ENCODE measurements at regions not wholly inside any gene's neighbourhood (a gene's known extent, or its start where the extent isn't known, plus 50 kb on each side); places are given as distances from the start of the nearest gene placed in this dataset.
A peak's percentile ranks its signal among the peaks of the same experiment; 100 is the strongest.

DNA sequence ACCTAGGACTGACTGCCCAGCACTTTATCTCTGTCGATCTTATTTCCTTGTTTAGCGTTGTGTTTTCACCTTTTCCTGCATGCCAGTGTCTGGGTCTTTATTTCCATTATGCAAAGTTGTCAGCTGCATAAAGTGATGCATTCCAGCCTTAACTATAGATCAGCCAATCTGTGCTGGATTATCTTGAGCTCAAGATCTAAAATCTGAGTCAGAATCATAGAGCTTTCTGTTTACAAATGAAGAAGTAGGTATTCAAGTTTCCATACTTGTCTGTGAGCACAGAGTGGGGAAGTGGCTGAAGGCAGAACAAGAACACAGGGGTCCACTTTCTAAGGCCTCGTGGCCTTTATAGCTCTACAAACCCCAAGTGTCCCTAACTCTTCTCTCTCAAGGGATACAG, 82.4 kb upstream of the PLCL2 start:
- DNase-seq (ENCODE audit: extremely low read depth, low read depth) = no peak
- H3K4me3 ChIP-seq (replicated peaks; ENCODE audit: low read depth, low read length) = no peak overlapping the region
- TF ChIP-seq, protein P1, sequence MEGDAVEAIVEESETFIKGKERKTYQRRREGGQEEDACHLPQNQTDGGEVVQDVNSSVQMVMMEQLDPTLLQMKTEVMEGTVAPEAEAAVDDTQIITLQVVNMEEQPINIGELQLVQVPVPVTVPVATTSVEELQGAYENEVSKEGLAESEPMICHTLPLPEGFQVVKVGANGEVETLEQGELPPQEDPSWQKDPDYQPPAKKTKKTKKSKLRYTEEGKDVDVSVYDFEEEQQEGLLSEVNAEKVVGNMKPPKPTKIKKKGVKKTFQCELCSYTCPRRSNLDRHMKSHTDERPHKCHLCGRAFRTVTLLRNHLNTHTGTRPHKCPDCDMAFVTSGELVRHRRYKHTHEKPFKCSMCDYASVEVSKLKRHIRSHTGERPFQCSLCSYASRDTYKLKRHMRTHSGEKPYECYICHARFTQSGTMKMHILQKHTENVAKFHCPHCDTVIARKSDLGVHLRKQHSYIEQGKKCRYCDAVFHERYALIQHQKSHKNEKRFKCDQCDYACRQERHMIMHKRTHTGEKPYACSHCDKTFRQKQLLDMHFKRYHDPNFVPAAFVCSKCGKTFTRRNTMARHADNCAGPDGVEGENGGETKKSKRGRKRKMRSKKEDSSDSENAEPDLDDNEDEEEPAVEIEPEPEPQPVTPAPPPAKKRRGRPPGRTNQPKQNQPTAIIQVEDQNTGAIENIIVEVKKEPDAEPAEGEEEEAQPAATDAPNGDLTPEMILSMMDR (IDR thresholded peaks at IDR 0.05; ENCODE audit: low read depth, low read length, missing control alignments) = no peak

DNA sequence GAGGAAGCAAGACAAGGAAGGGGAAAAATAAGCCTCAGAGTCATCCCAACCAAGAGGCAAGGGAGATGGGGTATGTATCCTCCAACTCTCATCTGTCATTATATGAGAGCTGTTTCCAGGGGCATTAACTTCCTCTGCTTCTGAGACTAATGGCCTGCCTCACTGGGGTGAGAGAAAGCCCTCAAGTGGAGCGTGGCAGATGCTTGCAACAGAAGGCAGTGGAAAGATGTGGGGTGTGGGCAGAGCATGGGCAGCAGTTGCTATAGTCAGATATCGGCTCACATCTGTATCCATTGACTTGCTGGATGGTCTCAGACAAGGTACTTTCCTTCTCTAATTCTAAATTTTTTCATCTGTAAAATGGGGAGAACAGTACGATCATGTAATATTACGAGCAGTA, 81.7 kb upstream of the PLCL2 start:
- no peak overlapping the region for H3K4me3 ChIP-seq (replicated peaks; ENCODE audit: low read depth, low read length)
- DNase-seq (ENCODE audit: extremely low read depth, low read depth) = no peak
- TF ChIP-seq, protein P1 (IDR thresholded peaks at IDR 0.05; ENCODE audit: low read depth, low read length, missing control alignments) = no peak

DNA sequence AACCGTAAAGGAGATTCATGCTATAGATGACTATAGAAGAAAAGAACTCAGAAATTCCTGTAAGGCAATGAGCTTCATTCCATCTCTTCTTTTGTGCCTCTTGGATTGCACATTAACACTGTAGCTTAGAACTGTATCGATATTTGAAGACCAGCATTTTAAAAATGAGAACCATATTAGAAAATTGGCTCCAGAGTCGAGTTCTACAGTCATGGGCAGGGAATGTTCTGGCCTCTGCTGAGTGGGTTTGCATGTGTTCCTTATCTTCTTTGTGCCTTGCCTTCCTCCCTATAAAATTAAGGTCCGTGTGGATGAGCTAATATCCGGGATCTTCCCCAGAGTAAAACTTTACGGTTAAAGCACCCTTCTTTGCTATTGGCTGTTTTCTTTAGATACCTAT, 77.4 kb upstream of the PLCL2 start:
- TF ChIP-seq, protein P1 (IDR thresholded peaks at IDR 0.05; ENCODE audit: low read depth, low read length, missing control alignments) = no peak
- H3K4me3 ChIP-seq (replicated peaks; ENCODE audit: low read depth, low read length) = no peak overlapping the region
- DNase-seq (ENCODE audit: extremely low read depth, low read depth) = peak; percentile 37

DNA sequence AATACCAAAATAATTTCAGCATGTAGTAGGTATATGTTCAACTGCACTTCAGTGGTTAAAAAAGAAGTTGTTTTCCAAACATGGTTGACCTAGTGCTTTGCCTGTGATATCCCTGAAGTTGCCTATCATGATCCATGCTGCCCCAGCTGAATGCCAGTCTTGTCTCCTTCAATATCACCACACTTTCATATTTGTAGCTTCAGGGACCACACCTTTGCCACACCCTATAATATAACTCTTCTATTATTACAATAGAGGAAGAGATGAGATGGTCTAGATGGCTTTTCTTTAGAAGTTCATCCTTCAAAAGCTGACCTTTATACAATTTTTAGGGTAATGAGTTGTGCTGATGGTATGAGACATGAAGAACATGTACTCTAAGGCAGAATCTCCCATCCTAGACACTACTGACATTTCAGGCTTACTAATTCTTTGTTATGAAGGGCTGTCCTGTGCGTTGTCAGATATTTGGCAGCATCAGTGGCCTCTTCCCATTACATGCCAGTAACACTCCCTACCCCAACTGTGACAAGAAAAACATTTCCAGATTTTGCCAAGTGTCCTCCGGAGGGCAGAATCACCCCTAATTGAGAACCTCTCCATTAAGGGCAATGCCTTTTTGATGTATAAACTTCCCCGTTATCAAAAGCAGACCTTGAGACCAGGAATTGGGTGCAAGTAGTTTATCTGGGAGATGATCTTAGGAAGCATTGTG, 76.2 kb upstream of the PLCL2 start:
- no peak for DNase-seq (ENCODE audit: extremely low read depth, low read depth)
- no peak overlapping the region for H3K4me3 ChIP-seq (replicated peaks; ENCODE audit: low read depth, low read length)
- TF ChIP-seq, protein P1 (IDR thresholded peaks at IDR 0.05; ENCODE audit: low read depth, low read length, missing control alignments) = peak; percentile 2

DNA sequence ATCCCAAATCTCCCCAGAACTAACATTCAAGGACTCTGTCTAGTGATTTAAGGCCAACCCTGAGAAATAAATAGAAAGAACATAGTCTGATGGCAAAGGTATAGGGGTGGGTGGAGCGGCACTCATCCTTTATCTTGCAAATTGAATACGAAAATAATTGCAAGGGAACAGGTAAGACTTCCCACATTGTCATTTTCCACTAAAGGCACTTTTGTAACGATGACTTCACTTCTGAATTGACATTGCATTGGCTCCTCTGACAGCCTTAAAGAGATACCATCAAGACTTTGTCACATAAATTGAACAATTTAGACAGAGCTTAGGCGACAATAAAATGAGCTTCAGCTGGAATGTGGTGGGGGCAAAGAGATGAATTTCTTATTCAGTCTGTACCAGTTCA, 75.3 kb upstream of the PLCL2 start:
- TF ChIP-seq, protein P1 (IDR thresholded peaks at IDR 0.05; ENCODE audit: low read depth, low read length, missing control alignments) = no peak
- H3K4me3 ChIP-seq (replicated peaks; ENCODE audit: low read depth, low read length) = no peak overlapping the region
- no peak for DNase-seq (ENCODE audit: extremely low read depth, low read depth)

DNA sequence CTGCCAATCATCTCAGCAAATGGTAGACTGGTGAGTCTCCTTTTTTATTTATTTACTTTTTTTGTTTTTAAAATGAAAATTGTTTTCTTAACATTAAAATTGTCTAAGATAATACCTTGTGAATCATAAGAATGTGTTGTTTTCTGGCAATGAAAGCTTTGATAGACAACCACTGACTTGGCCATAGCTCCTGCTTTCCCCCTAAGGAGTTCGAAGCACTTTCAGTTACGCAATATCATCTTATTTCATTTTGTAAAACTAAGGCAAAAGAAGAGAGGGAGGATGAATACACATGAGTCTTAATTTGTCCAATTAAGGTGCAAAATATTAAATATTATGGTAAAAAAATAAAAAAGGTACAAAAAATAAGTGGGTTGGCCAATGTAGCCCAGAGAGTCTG, 74.8 kb upstream of the PLCL2 start:
- TF ChIP-seq, protein P1 (IDR thresholded peaks at IDR 0.05; ENCODE audit: low read depth, low read length, missing control alignments) = no peak

More for the DNA sequence above, 74.8 kb upstream of the PLCL2 start:
- no peak for DNase-seq (ENCODE audit: extremely low read depth, low read depth)
- H3K4me3 ChIP-seq (replicated peaks; ENCODE audit: low read depth, low read length) = no peak overlapping the region
